GM19239 (cell line): ENCODE measurements at regions not wholly inside any gene's neighbourhood (a gene's known extent, or its start where the extent isn't known, plus 50 kb on each side); places are given as distances from the start of the nearest gene placed in this dataset.

Experiments
- DNase-seq: peaks from one replicate; pipeline ENCODE4 v3.0.0; 2011; ENCODE audit warnings: low spot score; ENCODE audit not compliant: insufficient read length
- FAIRE-seq: peaks from 2 replicates; lab custom pipeline; 2011; peaks lifted over from hg19 to GRCh38; lab: Jason Lieb, UNC

- DNase-seq (no peak), FAIRE-seq (no peak)
Measured at GRCh38 chr12:124179936-124180607, 114.8 kb upstream of the RFLNA start.

DNA sequence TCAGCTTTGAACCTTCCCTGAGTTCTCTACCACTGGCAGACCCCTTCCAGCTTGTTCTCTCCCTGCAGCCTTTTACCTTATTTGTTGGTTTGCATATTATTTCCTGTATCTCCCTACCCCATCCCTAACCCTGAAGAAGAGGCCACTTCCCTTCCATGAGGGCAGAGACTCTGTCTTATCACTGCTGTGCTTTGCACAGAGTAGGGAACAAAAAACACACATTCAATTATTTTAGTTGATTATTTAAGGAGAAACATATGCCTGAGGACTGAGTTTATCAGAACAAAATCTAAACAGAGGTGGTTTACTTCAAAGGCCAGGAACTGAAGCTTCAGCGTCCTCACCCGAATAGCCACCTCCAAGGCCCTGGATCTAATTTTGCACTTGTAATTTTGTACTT, 111.7 kb upstream of the RFLNA start:
- no peak for DNase-seq
- no peak for FAIRE-seq

DNA sequence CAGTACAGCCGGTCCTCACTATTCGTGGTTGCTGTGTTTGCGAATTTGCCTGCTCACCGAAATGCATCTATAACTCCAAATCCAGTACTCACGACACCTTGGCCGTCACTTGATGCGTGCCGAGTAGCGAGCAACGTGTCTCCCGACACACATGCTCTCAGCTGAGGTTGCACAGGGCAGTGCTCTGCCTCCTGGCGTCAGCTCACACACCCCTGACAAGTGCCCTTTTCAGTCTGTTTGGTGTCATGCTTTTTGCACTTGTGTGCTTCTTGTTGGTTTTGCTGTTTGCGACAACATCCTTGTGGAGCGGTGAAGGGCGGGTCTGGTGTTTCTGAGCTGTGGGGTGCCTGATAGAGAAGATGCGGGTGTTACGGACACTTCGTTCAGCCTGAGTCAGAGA, 110.4 kb upstream of the RFLNA start:
- DNase-seq (no peak), FAIRE-seq (no peak)

- no peak for DNase-seq
- FAIRE-seq: no peak
Measured at GRCh38 chr12:124185971-124186686, 108.8 kb upstream of the RFLNA start.

DNA sequence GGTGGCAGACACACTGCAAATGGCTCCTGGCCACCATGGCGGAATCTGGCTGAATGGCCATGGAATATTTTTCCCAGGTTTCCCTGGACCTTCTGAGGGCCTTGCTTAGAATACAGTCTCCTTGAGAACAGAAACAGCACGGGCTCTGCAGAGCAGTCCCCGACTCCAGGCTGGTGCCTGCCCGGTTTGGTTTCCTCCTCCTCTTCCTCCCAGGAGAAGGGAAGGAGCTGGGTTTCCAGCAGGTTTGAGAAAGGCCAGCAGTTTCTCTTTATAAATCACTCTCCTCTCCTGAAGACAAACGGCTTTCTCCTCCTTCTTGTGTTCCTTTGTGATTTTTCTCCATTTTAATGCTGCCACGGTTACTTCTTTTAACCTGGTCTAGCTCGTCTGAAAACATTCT, 106.8 kb upstream of the RFLNA start:
- FAIRE-seq: no peak
- DNase-seq: no peak

DNA sequence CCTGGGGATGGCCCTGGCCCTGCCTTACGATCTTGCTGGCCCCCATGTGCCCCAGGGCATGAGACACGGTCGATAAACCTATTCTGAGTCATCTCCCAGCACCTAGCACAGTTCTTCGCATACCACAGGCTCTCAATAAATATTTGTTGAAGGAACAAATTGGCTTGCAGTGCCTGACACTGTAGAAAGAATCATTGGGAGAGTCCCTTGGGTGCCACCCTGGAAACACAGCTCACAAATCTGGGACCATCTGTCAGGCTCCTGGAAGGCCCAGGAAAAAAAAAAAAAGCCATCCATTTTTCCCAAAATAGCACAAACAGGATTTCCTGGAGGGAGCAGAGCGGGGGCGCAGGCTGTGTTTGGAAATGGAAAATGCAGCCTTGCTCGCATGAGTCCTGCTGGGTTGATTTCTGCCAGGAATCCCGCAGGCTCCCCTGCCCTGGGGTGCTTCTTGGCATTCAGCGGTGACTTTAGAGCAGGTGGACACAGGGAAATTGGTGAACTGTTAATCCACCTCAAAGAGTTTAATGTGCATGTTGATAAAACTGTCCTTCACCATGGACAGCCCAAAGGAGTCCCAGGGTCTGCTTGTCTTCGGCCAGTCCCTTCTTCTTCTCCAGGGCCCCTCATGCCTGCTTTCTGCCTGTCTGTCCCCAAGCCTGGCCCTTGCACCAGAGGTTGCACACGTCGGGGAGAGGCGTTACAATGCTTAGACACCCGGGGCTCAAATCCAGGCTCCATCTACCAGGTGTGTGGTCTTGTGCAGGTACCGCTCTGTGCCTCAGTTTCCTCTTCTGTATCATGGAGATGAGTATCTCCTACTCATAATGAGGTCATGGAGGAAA, 106.1 kb upstream of the RFLNA start:
- no peak for DNase-seq
- no peak for FAIRE-seq

GRCh38 chr12:124190312-124191023, 104.4 kb upstream of the RFLNA start:
- FAIRE-seq: no peak
- no peak for DNase-seq

DNA sequence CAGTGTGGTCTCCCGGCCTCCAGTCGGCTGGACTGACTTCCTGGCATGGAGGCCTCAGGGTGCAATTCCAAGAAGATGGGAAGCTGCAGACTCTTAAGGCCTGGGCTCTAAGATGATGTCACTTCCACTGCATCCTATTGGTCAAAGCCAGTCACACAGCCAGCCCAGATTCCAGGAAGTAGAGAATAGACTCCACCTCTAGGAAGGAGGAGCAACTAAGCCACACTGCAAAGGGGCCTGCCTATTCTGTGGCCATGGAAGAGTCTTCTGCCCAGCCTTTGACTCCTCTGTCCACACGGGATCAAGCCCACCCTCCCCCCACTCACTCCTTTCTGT, 103.9 kb upstream of the RFLNA start:
- FAIRE-seq: no peak
- no peak for DNase-seq

DNA sequence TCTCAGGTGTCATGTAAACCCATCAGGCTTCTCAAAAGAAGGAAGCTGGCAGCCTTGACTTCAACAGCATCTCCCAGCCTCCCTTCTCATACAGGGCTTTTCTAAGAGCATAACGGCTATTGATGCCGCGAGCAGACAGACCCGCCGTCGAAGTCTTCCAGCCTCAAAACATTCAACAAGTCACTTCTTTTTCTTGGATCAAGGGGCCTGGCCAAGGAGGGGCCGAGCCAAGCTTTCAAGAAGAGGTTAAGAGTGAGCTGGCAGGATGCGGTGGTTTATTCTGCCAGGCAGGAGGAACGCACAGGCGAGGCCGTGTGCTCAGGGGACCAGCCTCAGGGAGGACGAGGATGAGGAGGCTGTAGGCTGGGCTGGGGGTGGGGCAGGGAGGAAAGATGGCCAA, 102.9 kb upstream of the RFLNA start:
- DNase-seq (no peak), FAIRE-seq (no peak)

DNA sequence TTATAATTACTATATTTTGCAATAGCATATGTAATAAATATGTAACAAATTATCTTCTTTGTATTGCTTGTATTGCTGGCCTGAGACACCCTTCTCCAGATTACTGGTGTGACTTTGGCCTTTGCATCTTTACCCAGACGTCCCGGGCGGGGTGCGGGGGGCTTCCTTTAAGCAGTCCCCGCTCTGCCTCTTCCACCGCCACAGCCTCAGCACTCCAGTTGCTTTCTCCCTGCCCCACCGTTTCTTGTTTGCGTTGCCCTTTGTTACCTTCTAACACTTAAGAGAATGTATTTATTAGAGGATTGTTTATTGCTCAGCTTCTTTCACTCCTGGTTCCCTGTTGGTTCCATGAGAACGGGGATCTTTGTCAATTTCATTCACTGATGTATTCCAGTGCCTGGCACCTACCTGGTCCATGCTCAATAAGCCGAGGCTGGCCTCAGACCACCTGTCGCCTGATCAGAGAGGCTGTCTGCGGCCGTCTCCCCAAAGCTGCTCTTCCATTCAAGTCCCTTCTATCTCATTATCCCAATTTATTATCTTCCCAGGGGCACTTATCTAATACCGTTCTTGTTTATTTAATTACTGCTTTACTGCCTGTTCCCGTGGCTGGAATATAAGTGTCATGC, 100.5 kb upstream of the RFLNA start:
- DNase-seq: no peak
- no peak for FAIRE-seq

DNA sequence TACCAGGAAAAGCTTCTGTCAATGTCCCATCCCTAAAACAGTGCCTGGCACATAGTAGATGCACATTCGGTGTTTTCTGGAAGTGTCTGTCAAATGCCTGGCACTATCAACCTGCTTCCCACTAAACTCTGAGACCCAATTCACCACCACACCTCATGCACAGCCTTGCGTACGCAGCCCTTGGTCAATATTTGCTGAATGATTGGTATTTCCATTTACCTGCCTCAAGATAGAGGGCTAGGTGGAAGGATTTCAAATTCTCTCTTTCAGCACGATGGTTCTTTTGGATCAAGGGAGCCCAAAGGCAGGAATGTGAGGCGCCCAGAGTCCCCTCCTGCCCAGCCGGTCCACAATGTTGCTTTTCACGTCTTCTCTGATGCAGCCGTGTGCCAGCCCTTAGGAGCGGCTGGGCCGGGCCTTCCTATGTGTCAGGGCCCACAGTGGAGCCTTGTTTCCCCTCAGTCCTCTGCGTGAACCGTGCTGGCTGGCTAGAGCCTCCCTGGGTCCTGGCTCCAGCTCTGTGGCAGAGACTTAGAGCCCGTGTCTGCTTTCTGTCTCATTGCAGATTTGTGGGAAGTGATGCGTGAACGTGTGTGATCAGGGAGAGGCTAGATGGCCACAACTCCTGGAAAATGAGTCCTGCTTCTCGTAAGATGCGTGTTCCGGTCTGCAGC, 99.9 kb upstream of the RFLNA start:
- FAIRE-seq: no peak
- DNase-seq: no peak

DNA sequence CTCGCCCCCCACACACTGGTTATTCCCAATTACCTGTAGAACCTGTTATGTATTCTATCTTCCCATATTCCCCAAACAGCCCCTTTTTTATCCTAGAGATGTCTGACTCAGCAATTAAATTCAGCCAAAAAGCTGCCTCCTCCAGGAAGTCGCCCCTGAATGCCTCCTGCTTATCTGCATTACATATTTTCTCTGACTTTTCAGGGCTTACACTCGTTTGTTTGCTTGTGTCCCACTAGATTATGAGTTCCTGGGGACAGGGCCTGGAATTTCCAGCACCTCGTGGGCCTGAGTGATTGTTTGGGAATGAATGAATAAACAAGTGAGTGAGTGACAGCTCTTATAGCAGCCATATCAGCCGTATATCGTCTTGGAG, 99.3 kb upstream of the RFLNA start:
- no peak for FAIRE-seq
- no peak for DNase-seq

- DNase-seq: no peak
- no peak for FAIRE-seq
Measured at GRCh38 chr12:124196236-124196635, 98.7 kb upstream of the RFLNA start.

DNA sequence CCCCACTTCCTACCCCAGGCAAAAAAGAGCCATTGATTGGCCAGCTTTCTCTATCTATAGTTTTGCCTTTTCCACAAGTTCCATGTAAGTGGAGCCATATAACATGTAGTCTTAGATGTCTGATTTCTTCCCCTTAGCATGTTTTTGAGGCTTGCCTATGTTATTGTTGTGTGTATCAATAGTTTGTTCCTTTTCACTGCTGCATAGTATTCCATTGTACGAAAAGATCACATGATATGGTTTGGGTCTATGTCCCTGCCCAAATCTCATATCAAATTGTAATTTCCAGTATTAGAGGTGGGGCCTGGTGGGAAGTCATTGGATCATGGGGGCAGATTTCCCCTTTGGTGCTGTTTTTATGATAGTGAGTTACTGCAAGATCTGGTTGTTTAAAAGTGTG, 93.6 kb upstream of the RFLNA start:
- FAIRE-seq: no peak

DNA sequence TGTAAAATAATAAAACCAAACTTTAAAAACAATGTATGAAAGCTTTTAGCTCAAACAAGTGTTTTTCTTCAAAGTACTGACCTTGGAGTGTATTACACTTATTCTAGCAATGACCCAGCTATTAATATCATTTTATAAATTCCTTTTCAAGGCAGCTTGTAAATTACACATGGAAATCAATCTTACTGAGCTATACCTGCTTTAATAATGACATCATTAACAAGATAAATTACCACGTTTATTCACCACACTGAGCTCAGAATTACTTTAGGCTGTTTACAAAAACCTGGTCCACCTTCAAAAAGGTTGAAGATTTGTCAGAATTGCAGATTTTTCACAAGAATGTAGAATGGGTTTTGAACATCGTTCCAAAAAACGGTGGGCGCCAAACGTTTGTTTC, 91.7 kb upstream of the RFLNA start:
- DNase-seq (no peak), FAIRE-seq (no peak)

More for the DNA sequence above, 93.6 kb upstream of the RFLNA start:
- no peak for DNase-seq

GRCh38 chr12:124205405-124205804, 89.5 kb upstream of the RFLNA start:
- DNase-seq (no peak), FAIRE-seq (no peak)

DNA sequence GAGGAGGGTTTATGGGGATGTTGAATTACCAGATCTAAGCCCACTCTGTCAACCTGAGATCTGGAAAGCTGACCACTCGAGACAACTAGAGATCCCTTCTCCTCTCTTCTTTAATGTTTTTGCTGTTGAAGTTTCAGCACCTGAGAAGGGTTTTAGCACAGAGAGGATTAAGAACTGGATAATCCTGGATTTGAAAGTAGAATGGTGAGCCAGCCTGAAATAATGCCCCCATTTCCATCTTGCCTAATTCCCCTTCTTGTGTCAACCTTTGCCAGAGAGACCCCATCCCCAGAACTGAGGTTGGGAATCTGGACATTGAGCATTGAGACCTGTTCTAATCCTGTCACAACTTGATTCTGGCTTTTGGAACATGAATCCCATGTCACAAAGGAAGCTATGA, 87.8 kb upstream of the RFLNA start:
- no peak for FAIRE-seq

DNA sequence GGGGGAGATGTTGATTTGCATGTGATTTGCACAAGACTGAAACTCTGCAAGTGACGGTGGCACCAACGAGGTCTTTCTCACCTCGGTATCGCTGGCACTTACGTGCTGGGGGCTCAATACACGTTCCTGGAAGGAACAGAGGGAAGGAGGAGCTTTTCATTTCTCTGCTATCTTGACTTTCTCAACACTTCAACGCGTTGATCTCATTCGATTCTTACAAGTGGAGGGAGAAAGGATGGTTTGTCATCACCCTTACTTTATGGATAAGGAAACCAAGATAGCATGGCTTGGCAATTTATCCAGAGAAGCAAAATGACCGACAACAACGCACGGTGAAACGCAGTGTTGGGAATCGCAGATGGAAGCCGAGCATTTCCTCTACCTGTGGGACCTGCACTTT, 87.3 kb upstream of the RFLNA start:
- no peak for FAIRE-seq
- no peak for DNase-seq

More for the DNA sequence above, 87.8 kb upstream of the RFLNA start:
- no peak for DNase-seq

DNA sequence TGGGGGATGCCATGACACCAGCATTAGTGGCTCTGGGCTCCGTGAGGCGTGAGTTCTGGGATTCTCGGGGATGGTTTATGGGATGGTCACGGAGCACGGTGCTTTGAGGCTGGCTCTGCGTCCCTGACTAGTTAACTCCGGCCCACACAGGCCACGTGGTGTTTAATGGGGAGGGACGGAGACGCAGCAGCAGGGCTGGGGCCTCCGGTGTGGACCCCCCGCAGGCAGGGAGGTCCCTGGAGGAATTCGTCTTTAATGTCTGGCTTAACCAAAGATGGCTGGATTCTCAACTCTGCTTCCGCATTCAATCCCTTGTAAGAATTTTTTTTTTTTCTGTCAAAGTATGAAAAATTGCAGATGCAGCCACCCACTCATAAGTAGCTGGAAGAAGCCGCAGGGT, 86.4 kb upstream of the RFLNA start:
- FAIRE-seq: no peak

More for the DNA sequence above, 86.4 kb upstream of the RFLNA start:
- DNase-seq: no peak
